ENCODE measurements at regions not wholly inside any gene's neighbourhood (a gene's known extent, or its start where the extent isn't known, plus 50 kb on each side); places are given as distances from the start of the nearest gene placed in this dataset.

DNA sequence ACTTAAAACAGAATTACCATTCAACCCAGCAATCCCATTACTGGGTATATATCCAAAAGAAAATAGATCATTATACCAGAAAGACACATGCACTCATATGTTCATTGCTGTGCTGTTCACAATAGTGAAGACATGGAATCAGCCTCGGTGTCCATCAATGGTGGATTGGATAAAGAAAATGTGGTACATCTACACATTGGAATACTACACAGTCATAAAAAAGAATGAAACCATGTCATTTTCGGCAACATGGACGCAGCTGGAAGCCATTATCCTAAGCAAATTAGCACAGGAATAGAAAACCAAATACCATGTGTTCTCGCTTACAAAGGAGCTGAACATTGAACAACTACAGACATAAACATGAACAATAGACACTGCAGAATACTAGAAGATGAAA is 244.8 kb upstream of the PROX1 start:
- 60 to 69% methylated on average over 4 of the region's 4 CpGs for WGBS, 2 donors (ENCODE audit: low coverage in 1 of 2)
- Histone ChIP-seq H3K27ac (no peak overlapping the region), H3K4me1 (no peaks in the 10 kb centered on the region), H3K4me3 (no peak overlapping the region), H3K36me3 (no peaks in the 10 kb centered on the region), H3K9me3 (no peaks in the 10 kb centered on the region), H3K27me3 (no peaks in the 10 kb centered on the region)
- no peak for TF ChIP-seq POLR2AphosphoS5 (IDR thresholded peaks at IDR 0.05)
- TF ChIP-seq EP300 (IDR thresholded peaks at IDR 0.05; ENCODE audit: low read depth): no peak
- no peak for DNase-seq
- in situ Hi-C loops (cut with MboI; ENCODE audit: low pct_ligation_motif_present in 1 of 4, low pct_unique_long_range_greater_than_20kb in 1 of 4, low sequenced_read_pairs in 3 of 4): no loop called here
- intact Hi-C loops (cut with DNase I; ENCODE audit: low total_unique reads): no loop called here

DNA sequence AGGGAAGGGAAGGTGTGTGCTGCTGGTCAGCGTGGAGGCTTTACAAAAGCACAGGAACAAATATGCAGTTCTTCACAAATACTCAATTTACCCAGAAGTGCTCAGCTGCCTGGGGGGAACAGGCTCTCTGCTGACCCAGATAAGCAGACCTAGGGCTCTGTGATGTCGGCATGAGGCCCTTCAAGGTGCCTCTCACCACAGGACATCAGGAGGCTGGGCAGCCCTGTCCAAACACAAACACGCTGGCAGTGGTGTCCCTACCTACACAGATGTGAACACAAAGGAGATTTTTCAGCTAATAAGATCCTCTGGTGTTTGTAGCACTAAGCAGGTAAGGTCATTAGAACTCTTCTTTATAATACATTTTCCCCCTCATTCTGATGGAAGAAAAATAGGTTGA is 243.0 kb upstream of the PROX1 start:
- no peaks in the 10 kb centered on the region for H3K36me3 ChIP-seq
- no peaks in the 10 kb centered on the region for H3K9me3 ChIP-seq
- H3K4me1 ChIP-seq: no peaks in the 10 kb centered on the region
- in situ Hi-C loops (cut with MboI; ENCODE audit: low pct_ligation_motif_present in 1 of 4, low pct_unique_long_range_greater_than_20kb in 1 of 4, low sequenced_read_pairs in 3 of 4) (no loop called here), intact Hi-C loops (cut with DNase I; ENCODE audit: low total_unique reads) (no loop called here)
- no peak for DNase-seq
- H3K4me3 ChIP-seq: no peak overlapping the region
- H3K27ac ChIP-seq: no peak overlapping the region
- TF ChIP-seq EP300 (IDR thresholded peaks at IDR 0.05; ENCODE audit: low read depth) (no peak), POLR2A (IDR thresholded peaks at IDR 0.05) (no peak), POLR2AphosphoS5 (IDR thresholded peaks at IDR 0.05) (no peak)
- TF ChIP-seq, protein P1, sequence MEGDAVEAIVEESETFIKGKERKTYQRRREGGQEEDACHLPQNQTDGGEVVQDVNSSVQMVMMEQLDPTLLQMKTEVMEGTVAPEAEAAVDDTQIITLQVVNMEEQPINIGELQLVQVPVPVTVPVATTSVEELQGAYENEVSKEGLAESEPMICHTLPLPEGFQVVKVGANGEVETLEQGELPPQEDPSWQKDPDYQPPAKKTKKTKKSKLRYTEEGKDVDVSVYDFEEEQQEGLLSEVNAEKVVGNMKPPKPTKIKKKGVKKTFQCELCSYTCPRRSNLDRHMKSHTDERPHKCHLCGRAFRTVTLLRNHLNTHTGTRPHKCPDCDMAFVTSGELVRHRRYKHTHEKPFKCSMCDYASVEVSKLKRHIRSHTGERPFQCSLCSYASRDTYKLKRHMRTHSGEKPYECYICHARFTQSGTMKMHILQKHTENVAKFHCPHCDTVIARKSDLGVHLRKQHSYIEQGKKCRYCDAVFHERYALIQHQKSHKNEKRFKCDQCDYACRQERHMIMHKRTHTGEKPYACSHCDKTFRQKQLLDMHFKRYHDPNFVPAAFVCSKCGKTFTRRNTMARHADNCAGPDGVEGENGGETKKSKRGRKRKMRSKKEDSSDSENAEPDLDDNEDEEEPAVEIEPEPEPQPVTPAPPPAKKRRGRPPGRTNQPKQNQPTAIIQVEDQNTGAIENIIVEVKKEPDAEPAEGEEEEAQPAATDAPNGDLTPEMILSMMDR (IDR thresholded peaks at IDR 0.05): no peak
- 60% methylated on average over 3 of the region's 3 CpGs; no CpG with 5 or more reads in 1 of the 2 donors for WGBS, 2 donors (ENCODE audit: low coverage in 1 of 2)
- no peaks in the 10 kb centered on the region for H3K27me3 ChIP-seq

DNA sequence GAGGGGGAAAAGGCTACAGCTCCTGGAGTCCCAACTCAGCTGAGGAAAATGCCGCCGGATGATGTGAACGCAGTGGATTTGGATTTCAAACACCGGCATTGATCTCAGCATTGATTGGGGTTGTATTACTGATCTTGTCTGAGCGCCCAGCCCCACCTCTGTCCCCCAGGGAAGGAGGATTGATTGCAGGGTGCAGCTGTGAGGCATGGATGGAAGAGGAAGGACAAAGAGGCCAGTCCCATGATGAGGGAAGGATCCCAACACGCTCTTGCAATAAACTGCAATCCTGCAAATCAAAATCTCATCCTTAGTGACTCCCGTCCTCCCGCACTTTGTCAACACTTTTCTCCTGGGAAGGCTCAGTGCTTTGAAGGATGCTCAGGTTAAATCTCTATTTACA is 242.3 kb upstream of the PROX1 start:
- Histone ChIP-seq H3K9me3 (no peaks in the 10 kb centered on the region), H3K4me3 (no peak overlapping the region), H3K4me1 (no peaks in the 10 kb centered on the region), H3K27me3 (no peaks in the 10 kb centered on the region), H3K36me3 (no peaks in the 10 kb centered on the region), H3K27ac (no peak overlapping the region)
- WGBS, 2 donors (ENCODE audit: low coverage in 1 of 2): 79 to 87% methylated on average over 3 to 8 of the region's 8 CpGs
- in situ Hi-C loops (cut with MboI; ENCODE audit: low pct_ligation_motif_present in 1 of 4, low pct_unique_long_range_greater_than_20kb in 1 of 4, low sequenced_read_pairs in 3 of 4): no loop called here
- intact Hi-C loops (cut with DNase I; ENCODE audit: low total_unique reads): no loop called here
- TF ChIP-seq POLR2A (IDR thresholded peaks at IDR 0.05): no peak
- TF ChIP-seq EP300 (IDR thresholded peaks at IDR 0.05; ENCODE audit: low read depth): no peak
- TF ChIP-seq POLR2AphosphoS5 (IDR thresholded peaks at IDR 0.05): no peak
- TF ChIP-seq, protein P1 (IDR thresholded peaks at IDR 0.05): no peak
- DNase-seq: no peak

DNA sequence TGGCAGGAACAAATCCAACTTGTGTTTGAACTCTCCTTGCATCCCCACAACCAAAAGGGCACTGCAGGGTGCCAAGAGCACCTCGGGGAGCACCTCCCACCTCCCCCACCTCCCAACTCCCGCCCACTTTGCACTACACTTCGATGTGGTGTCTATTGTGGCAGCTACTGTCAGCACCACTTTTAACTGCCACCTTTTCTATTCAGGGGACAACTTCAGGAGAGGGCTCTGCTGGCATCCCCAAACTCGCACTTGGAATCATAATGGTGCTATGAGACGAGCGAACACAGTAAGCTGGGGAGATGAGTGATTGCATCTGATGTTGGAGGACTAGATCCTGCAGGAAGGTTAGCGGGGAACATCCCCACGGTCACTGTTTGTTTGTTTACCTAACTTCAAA is 238.2 kb upstream of the PROX1 start:
- WGBS, 2 donors (ENCODE audit: low coverage in 1 of 2): 80 to 88% methylated on average over 3 to 8 of the region's 8 CpGs
- no peaks in the 10 kb centered on the region for H3K36me3 ChIP-seq
- H3K4me3 ChIP-seq: no peak overlapping the region
- H3K9me3 ChIP-seq: no peaks in the 10 kb centered on the region
- H3K27me3 ChIP-seq: no peaks in the 10 kb centered on the region
- TF ChIP-seq EP300 (IDR thresholded peaks at IDR 0.05; ENCODE audit: low read depth) (no peak), POLR2AphosphoS5 (IDR thresholded peaks at IDR 0.05) (no peak), POLR2A (IDR thresholded peaks at IDR 0.05) (no peak)
- TF ChIP-seq, protein P1 (IDR thresholded peaks at IDR 0.05): no peak
- H3K4me1 ChIP-seq: no peaks in the 10 kb centered on the region
- in situ Hi-C loops (cut with MboI; ENCODE audit: low pct_ligation_motif_present in 1 of 4, low pct_unique_long_range_greater_than_20kb in 1 of 4, low sequenced_read_pairs in 3 of 4): no loop called here
- no peak overlapping the region for H3K27ac ChIP-seq
- intact Hi-C loops (cut with DNase I; ENCODE audit: low total_unique reads): no loop called here
- no peak for DNase-seq
